ENCODE measurements at regions not wholly inside any gene's neighbourhood (a gene's known extent, or its start where the extent isn't known, plus 50 kb on each side); places are given as distances from the start of the nearest gene placed in this dataset.

DNA sequence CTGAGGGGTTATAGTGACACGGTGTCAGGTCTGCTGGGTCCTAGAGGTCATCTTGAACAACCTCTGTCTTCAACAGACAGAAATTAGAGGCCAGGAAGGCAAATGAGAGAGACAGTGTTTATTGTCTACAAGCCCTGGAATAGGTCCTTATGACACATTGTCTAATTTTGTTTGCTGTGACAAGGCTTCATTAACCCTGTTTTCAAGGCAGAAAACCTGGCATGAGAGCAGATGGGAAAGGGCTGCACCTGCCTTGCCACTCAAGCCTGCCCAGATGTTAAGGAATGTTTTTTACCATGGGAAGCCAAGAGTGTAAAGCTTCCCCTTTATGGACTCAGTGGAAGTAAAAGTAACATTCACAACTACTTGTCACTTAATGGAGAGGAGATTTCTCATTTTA is 275.3 kb downstream of the KCNS3 start:
- TF ChIP-seq, protein P1, sequence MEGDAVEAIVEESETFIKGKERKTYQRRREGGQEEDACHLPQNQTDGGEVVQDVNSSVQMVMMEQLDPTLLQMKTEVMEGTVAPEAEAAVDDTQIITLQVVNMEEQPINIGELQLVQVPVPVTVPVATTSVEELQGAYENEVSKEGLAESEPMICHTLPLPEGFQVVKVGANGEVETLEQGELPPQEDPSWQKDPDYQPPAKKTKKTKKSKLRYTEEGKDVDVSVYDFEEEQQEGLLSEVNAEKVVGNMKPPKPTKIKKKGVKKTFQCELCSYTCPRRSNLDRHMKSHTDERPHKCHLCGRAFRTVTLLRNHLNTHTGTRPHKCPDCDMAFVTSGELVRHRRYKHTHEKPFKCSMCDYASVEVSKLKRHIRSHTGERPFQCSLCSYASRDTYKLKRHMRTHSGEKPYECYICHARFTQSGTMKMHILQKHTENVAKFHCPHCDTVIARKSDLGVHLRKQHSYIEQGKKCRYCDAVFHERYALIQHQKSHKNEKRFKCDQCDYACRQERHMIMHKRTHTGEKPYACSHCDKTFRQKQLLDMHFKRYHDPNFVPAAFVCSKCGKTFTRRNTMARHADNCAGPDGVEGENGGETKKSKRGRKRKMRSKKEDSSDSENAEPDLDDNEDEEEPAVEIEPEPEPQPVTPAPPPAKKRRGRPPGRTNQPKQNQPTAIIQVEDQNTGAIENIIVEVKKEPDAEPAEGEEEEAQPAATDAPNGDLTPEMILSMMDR (IDR thresholded peaks at IDR 0.05; ENCODE audit: extremely low read depth in 1 of 2, insufficient read depth in 1 of 2, low read depth in 1 of 2, low read length in 2 of 2): no peak
- TF ChIP-seq POLR2A (IDR thresholded peaks at IDR 0.05; ENCODE audit: low read depth, low read length) (no peak), EZH2 (IDR thresholded peaks at IDR 0.05; ENCODE audit: borderline replicate concordance, low read depth, low read length, severe bottlenecking) (no peak)

All from endothelial cell of umbilical vein (primary cell).